GM18907 (cell line): ENCODE measurements at regions not wholly inside any gene's neighbourhood (a gene's known extent, or its start where the extent isn't known, plus 50 kb on each side); places are given as distances from the start of the nearest gene placed in this dataset.

ENCODE experiments used
- ATAC-seq: cut with Tn5 transposase; IDR thresholded peaks from one replicate; pipeline ENCODE4 v1.9.1; 2021; ENCODE audit warnings: mild to moderate bottlenecking, moderate library complexity; ENCODE audit not compliant: unreplicated experiment

GRCh38 chr2:213202011-213202410 is 50.6 kb upstream of the IKZF2 start:
- no peak for ATAC-seq

GRCh38 chr2:213205944-213206343 is 54.5 kb upstream of the IKZF2 start:
- ATAC-seq: no peak

- ATAC-seq: no peak
Measured at GRCh38 chr2:213213186-213213585, 61.8 kb upstream of the IKZF2 start.

GRCh38 chr2:213214209-213214608 is 62.8 kb upstream of the IKZF2 start:
- ATAC-seq: no peak

- no peak for ATAC-seq
Measured at GRCh38 chr2:213216461-213216860, 65.0 kb upstream of the IKZF2 start.

- no peak for ATAC-seq
Measured at GRCh38 chr2:213219816-213220215, 64.4 kb upstream of the SPAG16 start.

GRCh38 chr2:213220967-213221603 is 63.2 kb upstream of the SPAG16 start:
- ATAC-seq: peak; percentile 69

- ATAC-seq: no peak
Measured at GRCh38 chr2:213221957-213222356, 62.3 kb upstream of the SPAG16 start.

- no peak for ATAC-seq
Measured at GRCh38 chr2:213224366-213224765, 59.9 kb upstream of the SPAG16 start.

- ATAC-seq: no peak
Measured at GRCh38 chr2:213225866-213226265, 58.4 kb upstream of the SPAG16 start.

- peak; percentile 91 for ATAC-seq
Measured at GRCh38 chr2:213227458-213227857, 56.8 kb upstream of the SPAG16 start.

GRCh38 chr2:213228638-213229037 is 55.6 kb upstream of the SPAG16 start:
- no peak for ATAC-seq

GRCh38 chr2:213229814-213230213 is 54.5 kb upstream of the SPAG16 start:
- ATAC-seq: peak; percentile 34

GRCh38 chr2:213231966-213232365 is 52.3 kb upstream of the SPAG16 start:
- no peak for ATAC-seq

GRCh38 chr2:213232649-213233437 is 51.4 kb upstream of the SPAG16 start:
- ATAC-seq: peak; percentile 94

- ATAC-seq: no peak
Measured at GRCh38 chr2:213233438-213234330, 50.6 kb upstream of the SPAG16 start.
